Spleen (tissue), 11 donors: ENCODE measurements at regions not wholly inside any gene's neighbourhood (a gene's known extent, or its start where the extent isn't known, plus 50 kb on each side); places are given as distances from the start of the nearest gene placed in this dataset.

Experiments used
- DNase-seq: peaks from one replicate; pipeline ENCODE4 v3.0.0-alpha.2; 2020
- H3K27ac ChIP-seq, 8 donors: fragments of 200-600 bp; sonication (generic) in 7 of 8; 1 replicate in 4 of 8; 2 replicates in 4 of 8; pipeline versions ENCODE4 v1.5.0 to v1.8.0; 2016 to 2021; ENCODE audit warnings: inconsistent platforms in 4 of 8, mild to moderate bottlenecking in 4 of 8, moderate library complexity in 1 of 8
- H3K27me3 ChIP-seq, 7 donors: fragments of 200-600 bp; sonication (generic) in 6 of 7; replicated peaks in 1 of 7; 1 replicate in 4 of 7; 2 replicates in 3 of 7; pipeline versions ENCODE4 v1.5.0 to v1.8.0; 2016 to 2021; ENCODE audit warnings: inconsistent platforms in 3 of 7, mild to moderate bottlenecking in 1 of 7
- H3K36me3 ChIP-seq, 6 donors: fragments of 200-600 bp; sonication (generic) in 5 of 6; 1 replicate in 4 of 6; 2 replicates in 2 of 6; pipeline versions ENCODE4 v1.5.0 to v1.8.0; 2016 to 2021; ENCODE audit warnings: inconsistent platforms in 2 of 6
- H3K4me1 ChIP-seq, 6 donors: fragments of 200-600 bp; sonication (generic) in 5 of 6; 1 replicate in 3 of 6; 2 replicates in 3 of 6; pipeline versions ENCODE4 v1.5.0 to v1.8.0; 2016 to 2021; ENCODE audit warnings: inconsistent platforms in 3 of 6
- H3K4me3 ChIP-seq, 8 donors: fragments of 200-600 bp; sonication (generic) in 7 of 8; 1 replicate in 4 of 8; 2 replicates in 4 of 8; pipeline versions ENCODE4 v1.5.0 to v1.8.0; 2016 to 2021; ENCODE audit warnings: inconsistent platforms in 4 of 8, mild to moderate bottlenecking in 4 of 8, moderate library complexity in 2 of 8
- H3K9me3 ChIP-seq, 8 donors: fragments of 200-600 bp; sonication (generic) in 7 of 8; 1 replicate in 4 of 8; 2 replicates in 4 of 8; pipeline versions ENCODE4 v1.5.0 to v1.8.0; 2016 to 2021; ENCODE audit warnings: inconsistent platforms in 4 of 8
- CTCF ChIP-seq, 11 experiments: fragments of 200-600 bp in 7 of 11; fragments of 450-650 bp in 4 of 11; sonication (generic) in 4 of 11; IDR thresholded peaks in 8 of 11; conservative IDR thresholded peaks in 3 of 11; 1 replicate in 7 of 11; 2 replicates in 4 of 11; pipeline versions ENCODE4 v1.4.0 to v1.8.0; 2016 to 2021; ENCODE audit warnings: antibody characterized with exemption in 11 of 11, inconsistent platforms in 4 of 11, mild to moderate bottlenecking in 1 of 11
- POLR2A ChIP-seq, 3 donors: fragments of 450-650 bp; IDR thresholded peaks; one replicate each; pipeline ENCODE4 v1.5.1; 2017; ENCODE audit warnings: antibody characterized with exemption in 3 of 3, mild to moderate bottlenecking in 1 of 3
- POLR2AphosphoS5 ChIP-seq, 3 donors: sonication (generic); formaldehyde crosslinking; IDR thresholded peaks; one replicate each; pipeline ENCODE4 v1.5.1; 2017; ENCODE audit warnings: antibody characterized with exemption in 3 of 3
- WGBS, 5 donors: extraction: QIAGEN DNeasy Blood & Tissue Kit in 3 of 5; methylation state at CpG; one replicate each; pipeline versions ENCODE4 v1.1.5 to v1.1.7; 2013 to 2018; 5-methylcytosine and 5-hydroxymethylcytosine counted together
- intact Hi-C: fragments of 100-400 bp; cut with DNase I; formaldehyde crosslinking; loops from one replicate; pipeline ENCODE4 v1.15.0; 2023; ENCODE audit warnings: low total_unique reads
- donor health status: healthy with polysubstance abuse.
- donor health status: DM: no; HTN: no; CAD: no; lungs with moderate emphysema.
- donor health status: DM: no; HTN: no; CAD: no.
- donor health status: Bipolar disorder and iron deficiency.
- donor health status: healthy.
- donor health status: DM: no; HTN: no; CAD: no.
- donor health status: DM: yes; HTN: yes; CAD: no.

DNA sequence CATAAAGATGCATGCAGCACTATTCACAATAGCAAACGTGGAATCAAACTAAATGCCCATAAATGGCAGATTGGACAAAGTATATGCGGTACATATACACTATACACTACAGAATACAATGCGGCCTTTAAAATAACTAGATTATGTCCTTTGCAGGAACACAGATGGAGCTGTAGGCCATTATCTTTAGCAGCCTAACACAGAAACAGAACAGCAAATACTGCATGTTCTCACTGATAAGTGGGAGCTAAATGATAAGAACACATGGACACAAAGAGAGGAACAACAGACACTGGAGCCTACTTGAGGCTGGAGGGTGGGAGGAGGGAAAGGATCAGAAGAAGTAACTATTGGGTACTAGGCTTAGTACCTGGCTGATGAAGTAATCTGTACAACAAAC is 758.2 kb downstream of the TLE1 start:
- Histone ChIP-seq H3K9me3 (peaks cover 0 to 12% (median 0%) of the 10 kb centered on the region in 8 donors), H3K4me3 (no peak overlapping the region), H3K27ac (no peak overlapping the region), H3K27me3 (no peaks in the 10 kb centered on the region), H3K36me3 (no peaks in the 10 kb centered on the region), H3K4me1 (no peaks in the 10 kb centered on the region)
- DNase-seq, result no peak
- intact Hi-C loops, result no loop called here
- WGBS, 5 donors, result 56 to 94% (median 70%) methylated on average over 3 of the region's 3 CpGs
- TF ChIP-seq POLR2A (IDR thresholded peaks at IDR 0.05) (no peak), POLR2AphosphoS5 (IDR thresholded peaks at IDR 0.05) (no peak), CTCF (IDR thresholded peaks at IDR 0.05 in 8 of 11, conservative IDR thresholded peaks at IDR 0.05 in 3 of 11) (no peak)

DNA sequence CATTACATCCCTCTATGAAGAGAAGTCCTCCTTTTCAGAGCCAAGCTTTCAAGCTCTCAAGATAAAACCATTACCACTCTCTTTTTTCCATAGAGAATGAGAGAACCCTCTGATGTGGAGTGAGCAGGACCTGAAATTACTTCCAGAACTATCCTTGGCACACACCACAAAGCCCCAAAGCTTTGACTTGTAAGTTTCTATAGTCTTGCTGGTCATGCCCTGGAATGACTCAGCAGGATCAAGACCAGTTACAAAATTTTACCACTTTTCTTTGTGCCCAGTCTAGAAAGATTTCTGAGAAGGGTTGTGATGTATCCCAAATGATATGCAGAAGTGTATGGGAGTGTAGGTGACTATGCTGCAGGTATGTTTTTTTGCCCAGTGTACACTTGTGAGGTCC is 760.6 kb downstream of the TLE1 start:
- no peak for TF ChIP-seq POLR2AphosphoS5 (IDR thresholded peaks at IDR 0.05)
- no peak for TF ChIP-seq CTCF (IDR thresholded peaks at IDR 0.05 in 8 of 11, conservative IDR thresholded peaks at IDR 0.05 in 3 of 11)
- no peak for TF ChIP-seq POLR2A (IDR thresholded peaks at IDR 0.05)
- DNase-seq, result no peak
- intact Hi-C loops, result no loop called here
- H3K36me3 ChIP-seq, result no peaks in the 10 kb centered on the region
- no peak overlapping the region for H3K27ac ChIP-seq
- no peaks in the 10 kb centered on the region for H3K27me3 ChIP-seq
- H3K9me3 ChIP-seq, result peaks cover 0 to 12% (median 0%) of the 10 kb centered on the region in 8 donors
- no peaks in the 10 kb centered on the region for H3K4me1 ChIP-seq
- H3K4me3 ChIP-seq, result no peak overlapping the region

DNA sequence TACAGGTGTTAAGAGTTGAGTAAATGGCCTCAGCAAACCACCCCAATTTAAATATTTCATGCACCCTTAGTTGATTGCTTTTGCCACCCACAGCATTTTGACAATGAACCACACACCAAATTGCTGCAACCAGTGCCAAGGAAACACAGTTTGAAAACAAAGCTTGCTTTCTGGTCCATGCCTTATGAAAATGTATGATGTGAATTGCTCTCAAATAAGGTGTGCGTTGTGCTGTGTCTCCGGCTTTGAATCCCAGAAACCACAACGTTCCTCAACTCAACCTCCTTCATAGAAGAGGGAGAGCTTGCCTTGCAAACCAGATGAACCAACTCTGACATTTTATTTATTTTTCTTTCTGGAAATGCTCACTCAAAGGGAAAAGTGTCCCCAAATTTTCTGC is 762.7 kb downstream of the TLE1 start:
- WGBS, 5 donors, result 82 to 96% (median 91%) methylated on average over 3 of the region's 3 CpGs
- H3K36me3 ChIP-seq, result no peaks in the 10 kb centered on the region
- no peak for DNase-seq
- intact Hi-C loops, result no loop called here
- H3K4me3 ChIP-seq, result no peak overlapping the region
- H3K27ac ChIP-seq, result no peak overlapping the region
- no peaks in the 10 kb centered on the region for H3K27me3 ChIP-seq
- peaks cover 0 to 23% (median 0%) of the 10 kb centered on the region in 8 donors for H3K9me3 ChIP-seq
- H3K4me1 ChIP-seq, result no peaks in the 10 kb centered on the region
- TF ChIP-seq CTCF (IDR thresholded peaks at IDR 0.05 in 8 of 11, conservative IDR thresholded peaks at IDR 0.05 in 3 of 11) (no peak), POLR2A (IDR thresholded peaks at IDR 0.05) (no peak), POLR2AphosphoS5 (IDR thresholded peaks at IDR 0.05) (no peak)

DNA sequence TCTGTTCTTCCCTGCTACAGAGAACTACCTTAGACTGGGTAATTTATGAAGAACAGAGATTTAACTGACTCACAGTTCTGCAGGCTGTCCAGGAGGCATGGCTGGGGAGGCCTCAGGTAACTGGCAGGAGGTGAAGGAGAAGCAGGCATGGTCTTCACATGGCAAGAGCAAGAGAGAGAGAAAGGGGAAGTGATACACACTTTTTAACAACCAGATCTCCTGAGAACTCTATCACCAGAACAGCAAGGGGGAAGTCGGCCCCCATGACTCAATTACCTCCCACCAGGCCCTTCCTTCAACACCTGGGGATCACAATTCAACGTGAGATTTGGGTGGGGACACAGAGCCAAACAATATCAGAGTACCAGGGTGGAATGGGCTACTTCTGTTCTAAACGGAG is 766.8 kb downstream of the TLE1 start:
- Histone ChIP-seq H3K9me3 (peaks cover 0 to 38% (median 11%) of the 10 kb centered on the region in 8 donors), H3K27me3 (no peaks in the 10 kb centered on the region), H3K36me3 (no peaks in the 10 kb centered on the region), H3K27ac (no peak overlapping the region), H3K4me1 (no peaks in the 10 kb centered on the region), H3K4me3 (no peak overlapping the region)
- intact Hi-C loops, result no loop called here
- 48 to 59% (median 49%) methylated on average over 3 of the region's 3 CpGs for WGBS, 5 donors
- TF ChIP-seq CTCF (IDR thresholded peaks at IDR 0.05 in 8 of 11, conservative IDR thresholded peaks at IDR 0.05 in 3 of 11), result no peak
- TF ChIP-seq POLR2A (IDR thresholded peaks at IDR 0.05), result no peak
- TF ChIP-seq POLR2AphosphoS5 (IDR thresholded peaks at IDR 0.05), result no peak
- DNase-seq, result no peak
